SIG-M5 treated with dmso at 0.1 percent for 504 hours (cell line): ENCODE measurements at regions not wholly inside any gene's neighbourhood (a gene's known extent, or its start where the extent isn't known, plus 50 kb on each side); places are given as distances from the start of the nearest gene placed in this dataset.
"Not testable (repeated sequence)": the region's sequence is repeated elsewhere in the genome, so short reads cannot be mapped to it uniquely, and the experiment has no call there.

ENCODE experiments used
- DNase-seq: peaks from one replicate; lab custom pipeline; 2025; ENCODE audit not compliant: unreplicated experiment; lab: John Stamatoyannopoulos, UW

DNA sequence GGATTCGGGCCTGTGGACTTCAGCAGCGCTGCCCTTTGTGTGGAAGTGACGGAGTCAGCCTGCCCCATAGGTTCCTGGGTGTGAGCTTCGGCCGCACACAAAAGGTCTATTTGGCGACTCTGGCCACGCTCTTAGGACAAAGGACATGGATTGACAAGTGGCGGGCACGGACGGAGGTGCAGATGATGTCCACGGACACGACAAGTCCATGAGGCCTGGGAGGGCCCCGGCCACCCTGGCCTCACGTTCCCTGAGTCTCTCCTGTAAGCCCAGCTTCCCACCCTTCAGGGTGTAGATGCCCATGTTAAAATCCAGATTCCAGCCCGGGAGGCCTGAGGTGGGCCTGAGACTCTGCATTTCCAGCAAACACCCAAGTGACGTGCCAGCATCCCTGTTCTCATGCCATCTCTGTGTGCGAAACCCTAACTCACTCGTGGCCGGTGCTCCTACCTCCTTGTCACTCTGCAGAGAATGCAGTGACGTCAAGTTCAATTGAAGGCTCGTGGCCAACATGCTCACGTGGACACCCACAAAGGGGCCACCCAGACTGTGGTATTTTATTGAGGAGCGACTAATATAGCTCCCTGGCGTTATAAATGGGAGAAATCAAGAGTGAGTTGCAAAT is 111.7 kb downstream of the RTP5 start:
- no peak for DNase-seq

DNA sequence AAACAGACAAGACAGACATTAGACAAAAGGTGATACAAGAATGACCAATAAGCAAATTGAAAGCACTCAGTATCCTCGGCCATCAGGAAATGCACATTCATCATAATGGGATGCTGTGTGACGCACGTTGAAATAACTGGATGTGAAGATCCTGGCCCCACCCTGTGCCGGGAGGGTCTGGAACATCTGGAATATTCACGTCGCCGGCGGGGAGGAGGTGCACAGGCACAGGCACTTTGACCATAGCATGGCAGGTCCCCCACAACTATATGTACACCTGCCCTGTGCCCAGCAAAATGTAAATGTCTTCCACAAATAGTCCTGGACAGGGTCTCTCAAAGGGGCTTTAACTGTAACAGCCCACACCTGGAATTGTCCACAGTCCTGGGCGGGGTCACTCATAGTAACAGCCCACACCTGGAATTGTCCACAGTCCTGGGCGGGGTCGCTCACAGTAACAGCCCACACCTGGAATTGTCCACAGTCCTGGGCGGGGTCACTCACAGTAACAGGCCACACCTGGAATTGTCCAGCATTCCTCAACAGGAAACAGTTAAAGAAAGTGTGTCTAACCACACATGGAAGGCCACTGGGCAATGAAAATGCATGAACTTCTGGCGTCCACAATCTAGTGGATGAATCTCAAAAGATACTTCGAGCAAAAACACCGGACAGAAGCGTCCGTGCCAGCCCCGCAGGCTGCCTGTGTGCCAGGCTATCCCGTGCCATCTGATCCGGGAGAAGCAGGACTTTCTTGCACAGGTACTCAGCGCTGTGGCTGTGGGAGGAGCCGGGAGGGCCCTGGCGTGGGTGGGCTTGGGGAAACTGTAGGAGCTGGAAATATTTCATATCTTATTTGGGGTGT is 113.4 kb downstream of the RTP5 start:
- DNase-seq = no peak

DNA sequence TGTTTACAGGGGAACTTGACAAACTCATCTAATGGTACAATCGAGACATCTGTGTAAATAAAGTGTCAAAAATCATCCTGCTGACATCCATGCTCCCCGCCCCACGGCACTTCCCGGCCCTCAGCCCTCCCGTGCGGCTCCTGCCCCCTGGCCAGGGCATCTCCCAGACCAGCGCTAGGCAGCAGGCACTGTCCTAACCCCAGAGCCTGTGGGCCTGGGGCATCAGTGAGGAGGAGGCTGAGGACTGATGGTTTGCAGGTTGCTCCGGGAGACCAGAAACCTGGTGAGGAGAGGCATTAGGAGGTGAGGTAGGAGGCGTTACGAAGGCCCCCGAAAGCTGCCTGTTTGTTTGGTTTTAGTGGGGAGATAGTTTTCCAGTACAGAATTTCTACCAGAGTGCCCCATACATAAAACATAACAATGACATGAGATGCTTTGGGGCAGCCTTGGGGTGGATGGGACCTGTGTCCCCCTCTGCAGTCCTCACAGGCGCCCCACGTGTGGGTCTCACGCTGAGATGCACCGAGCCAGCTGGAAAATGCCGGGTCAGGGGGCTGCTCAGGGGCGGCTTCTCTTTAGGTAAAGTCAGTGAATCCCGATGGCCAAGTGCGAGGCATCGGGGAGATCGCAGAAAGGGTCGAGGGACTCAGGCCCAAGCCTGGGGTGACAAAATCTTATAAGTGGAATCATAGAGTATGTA is 114.2 kb downstream of the RTP5 start:
- no peak for DNase-seq

DNA sequence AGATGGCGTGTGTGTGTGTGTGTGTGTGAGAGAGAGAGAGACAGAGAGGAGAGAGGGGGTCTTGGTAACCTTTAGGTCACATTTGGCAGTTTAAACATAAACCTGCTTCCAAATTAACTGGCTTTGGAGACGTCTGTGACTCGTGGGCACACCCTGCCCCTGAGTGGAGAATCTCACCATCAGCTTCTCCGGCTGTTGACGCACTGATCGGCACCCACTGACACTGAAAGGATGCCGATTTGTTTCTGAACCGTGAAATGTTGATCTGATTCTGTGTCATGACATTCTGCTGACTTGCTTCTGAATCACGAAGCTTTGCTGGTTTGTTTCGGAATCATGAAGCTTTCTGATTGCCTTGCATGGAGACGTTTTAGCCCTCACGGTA is 114.7 kb downstream of the RTP5 start:
- no peak for DNase-seq

DNA sequence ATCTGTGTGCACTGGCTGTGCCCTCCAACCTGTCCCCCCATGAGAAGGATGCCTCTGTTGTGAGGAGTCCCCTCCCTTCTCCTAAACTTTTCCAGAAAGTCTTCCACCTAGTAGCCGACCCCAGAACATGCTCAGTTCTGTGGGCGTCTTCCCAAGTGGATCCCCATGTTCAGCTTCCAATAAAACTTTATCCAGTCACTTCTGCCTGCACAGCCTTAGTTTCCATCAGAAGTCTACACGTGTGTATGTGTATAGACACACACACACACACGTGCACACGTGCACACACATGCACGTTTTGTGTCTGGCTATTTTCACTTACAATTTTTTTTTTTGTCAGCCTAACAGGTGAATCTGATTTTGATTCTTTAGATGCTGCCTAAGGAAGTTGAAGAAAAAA is 115.1 kb downstream of the RTP5 start:
- no peak for DNase-seq

DNA sequence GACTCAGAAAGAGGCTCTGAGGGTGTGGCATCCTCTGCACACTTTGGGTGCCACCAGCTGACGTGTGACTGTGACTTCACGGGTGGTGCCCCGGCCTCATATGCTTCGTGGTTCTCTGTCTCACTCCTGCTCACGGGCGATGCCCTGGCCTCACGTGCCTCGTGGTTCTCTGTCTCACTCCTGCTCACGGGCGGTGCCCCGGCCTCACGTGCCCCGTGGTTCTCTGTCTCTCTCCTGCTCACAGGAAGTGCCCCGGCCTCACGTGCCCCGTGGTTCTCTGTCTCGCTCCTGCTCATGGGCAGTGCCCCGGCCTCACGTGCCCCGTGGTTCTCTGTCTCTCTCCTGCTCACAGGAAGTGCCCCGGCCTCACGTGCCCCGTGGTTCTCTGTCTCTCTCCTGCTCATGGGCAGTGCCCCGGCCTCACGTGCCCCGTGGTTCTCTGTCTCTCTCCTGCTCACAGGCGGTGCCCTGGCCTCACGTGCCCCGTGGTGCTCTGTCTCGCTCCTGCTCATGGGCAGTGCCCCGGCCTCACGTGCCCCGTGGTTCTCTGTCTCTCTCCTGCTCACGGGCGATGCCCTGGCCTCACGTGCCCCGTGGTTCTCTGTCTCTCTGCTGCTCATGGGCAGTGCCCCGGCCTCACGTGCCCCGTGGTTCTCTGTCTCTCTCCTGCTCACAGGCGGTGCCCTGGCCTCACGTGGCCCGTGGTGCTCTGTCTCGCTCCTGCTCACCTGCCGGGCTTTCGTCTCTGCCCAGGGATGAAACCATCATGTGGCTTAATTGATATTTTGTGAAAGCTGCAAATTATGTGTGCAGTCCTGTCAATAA is 115.8 kb downstream of the RTP5 start:
- not testable (repeated sequence) for DNase-seq

DNA sequence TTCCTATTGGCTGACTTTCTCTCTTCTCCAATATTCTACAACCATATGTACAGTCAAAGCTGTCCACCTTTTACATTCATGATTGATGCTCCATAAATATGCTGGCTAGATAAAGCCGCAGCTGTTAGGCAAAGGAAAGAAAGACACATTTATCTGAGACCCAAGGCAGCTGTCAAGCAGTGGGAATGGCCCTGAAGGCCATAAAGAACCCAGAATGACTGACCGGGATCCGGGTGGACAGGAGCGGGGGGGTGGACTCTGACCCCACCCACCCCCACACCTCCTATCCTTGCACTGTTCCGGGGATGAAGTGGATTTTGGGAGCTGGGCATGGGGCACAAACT is 116.4 kb downstream of the RTP5 start:
- no peak for DNase-seq

DNA sequence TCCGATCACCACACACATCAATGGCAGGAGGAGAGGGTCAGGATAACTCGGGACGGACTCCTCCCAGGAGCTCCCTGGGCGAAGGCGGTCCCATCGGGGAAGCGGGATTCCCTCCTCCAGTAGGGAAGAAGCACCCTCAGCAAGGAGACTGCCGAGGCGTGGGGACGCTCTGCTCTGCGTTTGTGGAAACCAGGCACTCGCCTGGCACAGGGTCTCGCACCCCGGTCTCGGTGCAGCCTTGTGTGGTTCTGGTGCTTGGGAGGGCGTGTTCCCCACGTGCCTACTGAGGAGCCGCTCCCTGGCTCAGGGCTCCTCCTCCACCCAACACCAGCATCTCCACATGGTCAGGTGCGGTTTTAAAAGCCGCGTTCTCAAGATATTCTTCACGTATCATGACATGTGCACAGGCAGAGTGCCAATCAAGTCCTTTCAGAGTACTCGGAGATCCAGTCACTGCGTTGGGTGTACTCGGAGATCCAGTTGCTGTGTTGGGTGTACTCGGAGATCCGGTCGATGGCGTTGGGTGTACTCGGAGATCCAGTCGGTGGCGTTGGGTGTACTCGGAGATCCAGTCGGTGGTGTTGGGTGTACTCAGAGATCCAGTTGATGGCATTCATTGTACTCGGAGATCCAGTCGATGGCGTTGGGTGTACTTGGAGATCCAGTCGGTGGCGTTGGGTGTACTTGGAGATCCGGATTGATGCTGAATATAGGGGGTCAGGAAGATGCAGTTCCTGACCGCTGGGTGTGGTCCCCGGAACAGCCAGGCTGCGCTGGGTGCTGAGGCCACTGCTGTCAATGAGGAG is 117.5 kb downstream of the RTP5 start:
- DNase-seq = no peak

DNA sequence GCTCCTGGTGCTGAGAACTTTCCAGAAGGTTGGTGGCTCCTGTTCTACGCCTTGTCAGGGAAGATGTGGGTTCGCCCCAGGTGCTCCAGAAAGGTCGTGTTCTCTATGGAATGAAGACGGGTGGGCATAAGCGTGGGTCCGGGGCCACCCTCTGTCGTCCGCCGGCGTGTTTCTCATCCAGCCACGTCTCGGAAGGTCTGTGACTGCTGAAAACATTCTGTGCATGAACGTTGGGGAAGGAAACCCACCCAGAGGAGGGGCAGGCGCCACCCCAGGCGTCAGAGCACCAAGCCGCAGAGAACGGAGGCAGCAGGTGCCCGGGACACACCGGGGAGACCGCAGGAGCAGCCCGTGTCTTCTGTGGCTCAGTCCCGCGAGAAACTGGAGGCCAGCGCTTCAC is 118.2 kb downstream of the RTP5 start:
- no peak for DNase-seq

DNA sequence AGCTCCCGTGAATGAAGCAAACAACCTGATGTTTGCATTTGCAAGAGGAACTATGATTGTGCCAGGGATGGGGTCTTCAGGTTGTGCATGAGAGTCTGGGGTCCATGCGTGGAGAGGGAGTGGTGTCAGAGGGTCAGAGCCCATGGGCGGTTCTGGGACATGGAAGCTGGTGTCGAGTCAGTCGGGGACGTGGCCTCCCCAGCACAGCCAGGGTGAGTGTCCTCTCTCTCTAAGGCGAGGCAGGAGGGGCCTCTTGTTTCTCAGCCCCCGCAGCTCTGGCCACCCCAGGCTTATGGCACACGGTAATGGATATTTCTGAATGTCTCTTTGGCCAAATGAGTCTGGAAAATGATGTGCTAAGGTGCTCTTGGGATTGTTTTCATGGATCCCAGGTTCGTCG is 118.6 kb downstream of the RTP5 start:
- DNase-seq = no peak

DNA sequence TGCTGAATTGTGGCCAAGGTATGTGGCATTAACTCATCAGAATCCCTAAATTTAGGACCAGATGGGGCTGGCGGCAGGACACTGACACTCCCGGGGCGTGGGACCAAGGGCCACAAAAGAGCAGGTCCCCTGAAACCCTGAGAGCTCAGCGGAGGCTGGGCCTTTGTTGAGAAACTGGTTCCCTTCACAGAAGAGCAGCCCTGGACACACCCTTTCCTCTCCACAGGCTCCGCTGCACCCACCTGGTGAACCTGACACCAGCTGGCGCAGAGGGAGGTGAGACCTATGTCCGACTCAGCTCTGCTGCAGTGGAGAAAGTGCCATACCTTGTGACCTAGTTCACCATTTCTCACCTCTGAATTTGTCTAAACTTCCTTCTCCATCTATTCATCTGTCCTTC is 119.5 kb downstream of the RTP5 start:
- no peak for DNase-seq

DNA sequence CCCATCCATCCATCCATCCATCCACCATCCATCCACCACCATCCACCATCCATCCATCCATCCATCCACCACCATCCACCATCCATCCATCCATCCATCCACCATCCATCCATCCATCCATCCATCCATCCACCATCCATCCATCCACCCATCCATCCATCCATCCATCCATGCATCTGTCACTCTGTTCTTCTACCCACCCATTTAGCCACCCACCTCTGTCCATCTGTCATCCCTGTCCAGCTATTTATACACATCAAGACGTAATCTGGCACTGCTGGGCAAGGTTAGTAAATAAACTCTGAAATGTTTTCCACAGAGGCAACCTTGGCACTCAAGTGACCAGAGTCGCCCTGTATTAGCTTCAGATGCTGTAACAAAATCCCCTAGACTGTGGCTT is 120.9 kb downstream of the RTP5 start:
- no peak for DNase-seq

DNA sequence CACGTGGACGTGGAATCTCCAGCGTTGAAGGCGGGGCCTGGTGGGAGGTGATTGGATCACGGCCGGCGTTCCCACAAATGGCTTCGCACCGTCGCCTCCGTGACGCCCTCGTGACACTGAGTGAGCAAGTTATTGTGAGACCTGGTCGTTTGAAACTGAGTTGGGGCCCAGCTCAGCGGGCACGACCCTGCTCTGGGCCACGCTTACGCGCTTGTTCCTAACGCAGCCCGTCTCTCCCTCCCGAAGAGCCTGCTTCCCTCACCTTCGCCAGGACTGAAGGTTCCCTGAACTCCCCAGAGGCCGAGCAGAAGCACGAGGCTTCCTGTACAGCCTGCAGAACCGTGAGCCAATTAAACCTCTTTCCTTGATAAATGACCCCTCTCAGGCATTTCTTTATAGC is 121.8 kb downstream of the RTP5 start:
- DNase-seq = no peak

DNA sequence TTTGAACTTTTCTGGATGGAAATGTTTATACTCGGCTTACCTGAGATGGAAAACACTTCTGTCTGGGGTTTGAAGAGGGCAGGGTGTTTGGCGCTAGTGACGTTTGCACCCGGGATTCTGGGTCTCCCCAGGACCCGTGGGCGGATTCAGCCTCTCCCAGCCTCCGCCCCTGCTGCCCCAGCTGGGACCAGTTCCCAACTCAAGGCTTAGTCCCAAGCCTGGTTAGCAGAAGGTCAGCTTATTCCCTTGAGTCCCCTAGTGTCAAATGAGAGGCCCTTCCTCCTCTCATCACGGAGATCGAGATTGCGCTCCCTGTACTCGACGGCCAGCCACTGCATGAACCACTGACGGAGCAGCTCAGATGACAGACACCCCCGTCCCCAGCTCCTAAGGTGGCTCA is 123.2 kb downstream of the RTP5 start:
- DNase-seq = no peak

DNA sequence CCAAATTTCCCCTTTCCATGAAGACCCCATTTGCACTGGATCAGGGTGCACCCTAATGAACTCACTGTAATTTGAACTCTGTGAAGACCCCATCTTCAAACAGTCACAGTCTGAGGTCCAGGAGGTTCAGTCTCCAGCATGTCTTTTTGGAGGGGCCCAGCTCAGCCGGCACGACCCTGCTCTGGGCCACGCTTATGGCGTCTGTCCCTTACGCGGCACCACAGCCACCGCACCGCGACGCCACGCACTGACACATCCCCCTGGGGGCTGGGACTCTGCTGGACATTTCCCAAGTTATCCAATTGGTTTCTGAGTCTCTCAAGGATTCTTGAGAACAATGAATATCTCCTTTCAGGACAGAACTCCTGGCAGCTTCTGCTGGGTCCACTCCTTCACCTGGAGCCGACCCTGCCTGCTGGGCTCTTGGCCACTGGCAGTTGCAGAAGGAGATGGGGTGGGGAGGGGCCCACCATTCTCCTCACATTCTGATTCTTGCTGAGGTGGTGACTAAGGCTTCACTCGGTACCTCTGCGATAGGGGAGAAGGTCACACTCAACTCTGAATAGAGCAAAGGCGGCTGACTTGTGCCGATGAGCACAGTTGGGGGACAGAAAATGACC is 124.0 kb downstream of the RTP5 start:
- no peak for DNase-seq

DNA sequence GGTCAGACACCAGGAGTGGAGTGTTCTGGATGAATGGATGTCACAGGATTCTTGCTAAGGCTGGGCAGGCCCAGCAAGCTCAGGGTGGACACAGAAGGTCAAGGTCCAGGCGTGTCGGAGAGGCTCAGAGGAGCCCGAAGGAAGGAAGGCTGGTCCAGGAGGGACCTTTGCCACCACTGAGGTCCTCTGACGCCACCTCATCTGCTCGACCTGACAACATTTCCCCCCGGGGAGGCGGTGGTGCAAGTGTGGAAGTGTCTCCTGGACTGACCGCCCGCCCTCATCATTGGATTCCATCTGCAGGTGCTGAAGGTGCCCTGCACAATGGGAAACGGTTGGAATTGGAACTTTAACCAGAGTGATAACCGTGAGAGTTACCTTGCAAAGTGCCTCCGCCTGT is 124.6 kb downstream of the RTP5 start:
- no peak for DNase-seq

DNA sequence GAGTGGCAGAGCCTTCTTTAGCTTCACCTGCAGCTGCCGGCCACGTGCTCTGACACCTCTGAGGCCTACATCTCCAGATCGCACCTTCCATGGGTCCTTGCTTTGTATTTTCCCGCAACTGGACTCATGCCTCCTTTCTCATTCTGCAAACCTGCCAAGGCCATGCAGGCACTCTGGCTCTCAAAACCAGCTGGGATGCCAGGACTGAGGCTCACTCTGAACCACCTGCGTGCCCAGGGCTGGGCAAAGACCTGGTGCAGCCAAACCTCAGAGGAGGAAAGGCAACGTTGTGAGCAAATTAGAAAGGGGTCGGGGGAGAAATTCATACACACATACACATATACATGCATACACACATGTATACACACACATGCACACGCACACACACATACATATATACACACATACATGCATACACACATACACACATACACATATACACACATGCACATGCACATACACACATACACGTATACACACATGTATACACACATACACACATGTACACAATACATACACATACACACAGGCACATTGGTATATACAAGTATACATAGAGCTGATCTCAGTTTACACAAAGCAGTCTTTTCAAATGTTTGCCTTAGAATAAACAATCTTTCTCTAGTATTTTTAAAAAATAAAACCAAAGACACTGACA is 125.2 kb downstream of the RTP5 start:
- no peak for DNase-seq

DNA sequence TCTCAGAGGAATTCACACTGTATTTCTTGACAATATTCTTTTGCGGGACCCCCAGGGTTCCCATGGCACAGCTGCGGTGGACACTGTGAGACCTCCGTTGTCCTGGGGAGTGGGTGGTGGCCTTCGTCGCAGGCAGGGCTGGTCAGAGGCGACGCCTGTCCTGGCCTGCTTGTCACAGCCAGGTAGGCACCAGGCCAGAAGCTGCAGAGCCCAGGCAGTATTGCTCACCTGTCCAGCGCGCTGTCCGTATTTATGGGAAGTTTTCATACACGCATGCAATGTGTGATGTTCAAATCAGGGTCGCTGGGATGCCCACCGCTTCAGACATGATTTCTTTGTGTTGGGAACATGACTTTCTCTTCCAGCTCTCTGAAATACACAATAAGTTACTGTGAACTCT is 126.6 kb downstream of the RTP5 start:
- DNase-seq = no peak

DNA sequence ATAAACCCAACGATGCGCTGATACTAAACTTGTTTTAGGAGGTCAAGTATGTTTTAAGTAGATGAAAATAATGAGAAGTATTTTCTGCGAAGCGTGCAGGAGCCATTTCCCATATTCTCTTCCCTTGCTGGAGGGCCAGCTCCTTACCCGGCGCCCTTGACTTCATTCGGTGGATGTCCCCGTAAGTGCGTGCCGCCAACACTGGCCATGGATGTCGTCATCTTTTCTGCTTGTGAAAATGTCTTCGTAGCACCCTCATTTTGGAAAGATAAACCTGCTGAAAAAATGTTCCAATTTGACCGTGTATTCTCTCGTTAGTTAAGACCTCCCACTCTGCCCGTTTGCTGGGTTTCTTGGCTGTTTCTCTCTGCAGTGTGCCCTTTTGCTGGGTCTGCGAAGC is 127.5 kb downstream of the RTP5 start:
- no peak for DNase-seq

DNA sequence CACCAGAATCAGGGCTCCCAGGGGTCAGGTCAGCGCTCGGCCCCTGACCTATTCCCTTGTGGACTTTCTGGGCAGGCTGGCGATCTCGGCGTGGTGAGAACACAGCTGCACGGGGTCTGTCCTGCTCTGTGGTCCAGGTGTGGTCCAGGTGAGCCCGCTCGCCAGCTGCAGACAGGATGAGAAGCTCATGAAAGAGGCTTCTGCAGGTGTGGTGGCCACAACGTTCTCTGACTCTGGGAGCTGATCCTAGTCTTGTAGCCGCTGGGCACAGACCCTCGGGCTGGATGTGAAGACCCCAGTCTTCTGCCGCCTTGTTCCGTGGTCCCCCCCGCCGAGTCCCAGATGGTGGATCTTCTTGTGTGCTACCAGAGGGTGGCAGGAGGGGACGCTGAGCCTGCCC is 129.7 kb downstream of the RTP5 start:
- DNase-seq = no peak
